SK-N-MC (cell line): ENCODE measurements at regions not wholly inside any gene's neighbourhood (a gene's known extent, or its start where the extent isn't known, plus 50 kb on each side); places are given as distances from the start of the nearest gene placed in this dataset.

Experiments
- EZH2 ChIP-seq: fragments of 200-600 bp; sonication (generic); IDR thresholded peaks from one replicate; pipeline ENCODE4 v1.6.1; 2017; ENCODE audit warnings: antibody characterized with exemption
- FOXP2 ChIP-seq: optimal IDR thresholded peaks from 2 replicates; pipeline ENCODE3; 2011; ENCODE audit warnings: mild to moderate bottlenecking, moderate library complexity; ENCODE audit not compliant: insufficient read depth; ENCODE audit errors: extremely low read length, control extremely low read depth
- POLR2AphosphoS5 ChIP-seq: IDR thresholded peaks from 2 replicates; pipeline ENCODE4 v1.6.1; 2012; ENCODE audit warnings: mild to moderate bottlenecking, low read depth, low read length, borderline replicate concordance

- no peak for TF ChIP-seq POLR2AphosphoS5
- no peak for TF ChIP-seq EZH2
- no peak for TF ChIP-seq FOXP2
Observed at GRCh38 chr5:141788296-141788970, 89.8 kb downstream of the PCDH1 start.
